Erythroblast (primary cell): ENCODE measurements at regions not wholly inside any gene's neighbourhood (a gene's known extent, or its start where the extent isn't known, plus 50 kb on each side); places are given as distances from the start of the nearest gene placed in this dataset.

ENCODE experiments used
- GATA1 ChIP-seq: IDR thresholded peaks from 2 replicates; pipeline ENCODE4 v1.6.1; 2011; ENCODE audit warnings: low read depth, mild to moderate bottlenecking, control low read depth, low read length, moderate library complexity
- POLR2A ChIP-seq: IDR thresholded peaks from 2 replicates; pipeline ENCODE4 v1.6.1; 2011; ENCODE audit warnings: mild to moderate bottlenecking, low read length

DNA sequence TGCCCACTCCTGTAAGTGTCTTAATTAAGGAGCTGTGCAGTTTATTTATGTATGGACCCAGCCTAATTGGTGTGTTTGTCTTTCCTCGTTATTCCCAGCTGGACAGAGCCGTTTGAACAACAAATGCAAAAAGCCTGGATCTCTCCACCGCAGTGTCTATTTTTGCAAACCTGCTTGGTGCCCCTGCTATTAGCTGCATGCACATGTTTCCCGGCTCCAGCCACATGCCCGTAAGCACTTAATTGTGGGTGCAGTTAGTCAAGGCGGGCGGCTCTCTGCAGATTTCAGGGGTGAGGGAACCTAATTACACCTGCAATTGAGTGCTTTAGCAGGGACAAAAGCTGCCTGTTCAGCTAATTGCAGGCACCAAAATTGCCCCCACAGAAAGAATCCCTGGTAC lies 74.0 kb upstream of the GSE1 start:
- TF ChIP-seq POLR2A, result no peak
- no peak for TF ChIP-seq GATA1
